Islet precursor cell (in vitro differentiated cells): ENCODE measurements at regions not wholly inside any gene's neighbourhood (a gene's known extent, or its start where the extent isn't known, plus 50 kb on each side); places are given as distances from the start of the nearest gene placed in this dataset.

Source experiments
- DNase-seq: peaks from one replicate; pipeline ENCODE4 v3.0.0-alpha.2; 2018

GRCh38 chr12:93157279-93157678, 220.4 kb upstream of the NUDT4 start:
- DNase-seq, result no peak

DNA sequence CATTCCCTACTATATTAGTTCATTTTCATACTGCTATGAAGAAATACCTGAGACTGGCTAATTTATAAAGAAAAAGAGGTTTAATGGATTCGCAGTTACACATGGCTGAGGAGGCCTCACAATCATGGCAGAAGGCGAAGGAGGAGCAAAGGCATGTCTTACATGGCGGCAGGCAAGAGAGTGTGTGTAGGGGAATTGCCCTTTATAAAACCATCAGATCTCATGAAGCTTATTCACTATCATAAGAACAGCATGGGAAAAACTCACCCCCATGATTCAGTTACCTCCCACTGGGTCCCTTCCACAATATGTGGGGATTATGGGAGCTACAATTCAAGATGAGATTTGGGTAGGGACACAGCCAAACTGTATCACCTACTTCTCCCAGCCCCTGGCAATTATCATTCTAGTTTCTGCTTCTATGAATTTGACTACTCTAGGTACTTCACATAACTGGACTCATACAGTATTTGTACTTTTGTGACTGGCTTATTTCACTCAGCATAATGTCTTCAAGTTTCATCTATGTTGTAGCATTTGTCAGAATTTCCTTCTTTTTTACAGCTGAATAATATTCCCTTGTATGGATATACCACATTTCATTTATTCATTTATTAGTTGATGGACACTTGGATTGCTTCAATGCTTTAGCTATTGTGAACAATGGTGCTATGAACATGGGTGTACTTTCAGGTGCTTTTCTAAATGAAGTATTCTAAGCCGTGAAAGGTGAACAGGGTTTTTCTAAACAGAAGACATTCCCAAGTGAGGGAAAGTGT, 219.5 kb upstream of the NUDT4 start:
- no peak for DNase-seq

GRCh38 chr12:93163260-93164036, 214.3 kb upstream of the NUDT4 start:
- no peak for DNase-seq

DNA sequence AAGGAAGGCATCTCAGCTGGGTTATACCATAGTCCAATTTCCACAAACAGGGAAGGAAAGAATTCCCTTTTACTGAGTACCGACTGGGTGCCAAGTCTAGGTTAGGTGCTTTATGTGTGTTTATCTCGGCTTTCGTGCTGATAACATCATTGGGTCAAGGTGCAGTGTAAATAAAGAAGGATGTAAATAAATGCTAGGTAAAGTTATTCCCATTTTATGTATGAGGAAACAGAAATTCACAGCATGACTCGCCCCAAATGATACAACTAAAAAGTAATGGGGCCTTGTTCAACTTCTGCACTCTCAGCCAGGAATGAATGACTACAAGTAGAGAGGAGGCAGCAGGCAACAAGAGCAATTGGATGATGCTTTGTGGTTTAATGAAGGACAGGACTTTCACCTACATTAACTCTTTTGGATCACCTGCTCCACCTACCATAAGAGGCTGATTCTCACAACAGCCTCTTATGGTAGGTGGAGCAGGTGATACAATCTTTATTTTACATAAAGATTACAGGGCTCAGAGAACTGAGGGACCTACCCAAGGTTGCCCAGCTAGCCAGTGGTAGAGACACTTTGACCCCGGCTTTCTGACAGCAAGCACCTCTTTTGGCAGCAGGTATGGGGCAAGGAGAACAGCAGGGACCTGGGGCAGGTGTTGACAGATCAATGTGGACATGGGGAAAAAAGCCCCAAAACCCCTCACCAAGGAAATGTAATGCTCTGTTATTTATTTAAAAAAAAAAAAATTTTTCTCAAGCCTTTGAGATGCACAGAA, 213.4 kb upstream of the NUDT4 start:
- DNase-seq, result no peak

- DNase-seq, result no peak
These were observed 212.3 kb upstream of the NUDT4 start for GRCh38 chr12:93165384-93165932.

DNA sequence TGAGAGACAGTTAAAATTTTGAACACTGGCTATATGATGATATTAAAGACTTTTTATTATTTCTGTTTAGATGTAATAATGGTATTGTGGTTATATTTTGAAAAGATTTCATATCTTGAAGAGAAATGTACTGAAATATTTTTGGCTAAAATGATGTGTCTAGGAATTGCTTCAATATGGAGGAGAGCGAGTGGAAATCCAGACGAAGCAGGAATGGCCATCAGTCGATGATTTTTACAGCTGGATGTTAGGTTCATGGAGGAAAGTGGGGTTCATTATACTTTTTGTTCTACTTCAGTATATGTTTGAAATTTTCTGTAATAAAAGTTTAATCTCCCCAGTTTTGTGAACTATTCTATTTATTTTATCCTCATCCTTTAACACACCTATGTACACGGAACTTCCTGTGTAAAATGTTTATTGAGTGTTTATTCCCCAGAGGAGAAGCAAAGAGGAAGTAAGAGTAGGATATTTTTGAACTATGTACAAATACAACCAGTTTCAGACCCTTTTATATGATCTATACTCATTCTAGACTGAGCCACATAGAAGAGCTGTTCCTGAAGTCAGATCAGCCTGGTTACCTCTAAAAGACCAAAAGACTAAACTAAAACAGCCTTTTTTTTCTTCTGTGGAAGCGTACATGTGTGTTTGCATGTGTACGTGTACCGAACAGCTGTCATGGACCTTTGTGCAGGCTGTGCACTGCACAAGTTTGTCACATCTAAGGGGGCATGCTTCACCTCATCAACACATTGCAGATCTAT, 211.0 kb upstream of the NUDT4 start:
- no peak for DNase-seq

- no peak for DNase-seq
These were observed 210.4 kb upstream of the NUDT4 start for GRCh38 chr12:93167331-93167730.

DNA sequence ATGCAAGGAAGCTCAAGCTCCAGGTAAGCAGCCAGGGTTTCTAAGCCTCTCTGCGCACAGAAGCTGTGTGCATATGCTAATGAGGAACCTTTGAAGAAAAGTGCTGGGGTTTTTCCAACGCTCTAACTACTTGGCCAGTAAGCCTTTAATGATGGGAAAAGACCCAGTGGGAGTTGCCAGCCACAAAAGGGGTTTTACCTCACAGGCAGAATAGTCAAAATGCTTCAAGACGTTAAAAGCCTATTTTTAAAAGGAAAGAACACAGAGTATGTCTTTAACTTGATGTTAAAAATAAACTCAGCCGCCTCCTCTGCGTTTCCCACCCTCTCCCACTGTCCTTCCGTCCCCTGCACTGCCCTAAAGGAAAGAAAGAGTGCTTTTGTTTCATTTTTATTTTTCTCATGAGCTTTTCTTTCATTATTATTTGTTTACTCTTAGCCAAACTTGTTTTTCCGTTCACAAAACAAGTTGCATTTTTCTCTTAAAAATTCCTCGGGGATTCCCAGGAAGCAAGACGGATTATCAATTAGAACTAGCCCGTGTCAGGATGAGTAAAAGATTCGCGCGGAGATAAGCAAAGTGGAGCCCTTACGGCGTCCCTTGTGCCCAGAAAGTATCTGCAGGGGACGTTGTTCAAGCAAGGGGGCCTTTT, 209.8 kb upstream of the NUDT4 start:
- peak; percentile 80 for DNase-seq

DNA sequence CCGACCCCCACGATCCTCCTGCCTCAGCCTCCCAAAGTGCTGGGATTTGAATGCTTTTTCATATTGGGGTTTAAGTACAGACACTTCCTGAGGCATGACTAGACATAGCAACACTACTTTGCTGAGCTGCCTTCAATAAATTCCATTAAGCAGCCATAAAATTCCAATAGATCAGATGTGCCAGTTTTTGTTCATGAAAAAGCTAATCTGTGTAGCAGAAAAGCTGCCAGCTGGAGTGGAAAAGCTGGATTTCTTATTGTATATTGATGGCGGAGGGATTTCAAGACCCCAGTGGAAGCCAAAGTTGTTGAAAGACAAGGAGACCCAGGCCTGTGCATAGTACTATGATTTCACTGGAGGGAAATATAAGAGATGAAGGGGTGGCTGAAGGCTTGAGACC, 209.0 kb upstream of the NUDT4 start:
- no peak for DNase-seq

DNA sequence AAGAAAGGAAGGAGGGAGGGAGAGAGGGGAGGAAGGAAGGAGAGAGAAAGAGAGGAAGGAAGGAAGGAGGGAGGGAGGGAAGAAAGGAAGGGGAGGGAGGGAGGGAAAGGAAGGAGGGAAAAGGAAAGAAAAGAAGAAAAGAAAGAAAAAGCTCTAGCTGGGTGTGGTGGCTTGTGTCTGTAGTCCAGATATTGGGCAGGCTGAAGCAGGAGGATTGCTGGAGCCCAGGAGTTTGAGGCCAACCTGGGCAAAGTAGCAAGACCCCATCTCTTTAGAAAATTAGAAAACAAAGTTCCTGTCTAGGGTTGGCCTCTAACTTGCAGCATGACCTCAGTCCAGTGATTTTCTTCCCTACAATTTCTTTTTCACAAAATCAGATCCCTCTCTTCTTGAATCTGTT, 208.2 kb upstream of the NUDT4 start:
- DNase-seq, result no peak

DNA sequence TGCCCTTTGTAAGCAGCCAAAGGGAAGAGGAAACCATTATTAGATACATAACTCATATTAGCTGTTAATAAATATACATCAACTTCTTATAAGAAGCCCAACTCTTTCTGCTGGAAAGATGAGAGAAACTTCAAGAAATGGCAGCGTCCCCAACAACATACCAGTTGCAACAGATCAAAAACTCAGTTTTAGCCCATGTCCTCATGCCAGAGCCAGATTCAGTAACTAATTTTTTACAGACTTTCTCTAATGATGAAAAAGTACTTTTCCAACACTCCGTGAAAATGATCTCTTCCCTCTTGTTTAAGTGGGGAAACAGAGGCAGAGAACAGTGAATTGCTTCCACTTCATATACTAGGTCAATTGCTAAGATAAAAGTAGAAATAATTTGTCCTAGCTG, 206.8 kb upstream of the NUDT4 start:
- DNase-seq, result no peak

DNA sequence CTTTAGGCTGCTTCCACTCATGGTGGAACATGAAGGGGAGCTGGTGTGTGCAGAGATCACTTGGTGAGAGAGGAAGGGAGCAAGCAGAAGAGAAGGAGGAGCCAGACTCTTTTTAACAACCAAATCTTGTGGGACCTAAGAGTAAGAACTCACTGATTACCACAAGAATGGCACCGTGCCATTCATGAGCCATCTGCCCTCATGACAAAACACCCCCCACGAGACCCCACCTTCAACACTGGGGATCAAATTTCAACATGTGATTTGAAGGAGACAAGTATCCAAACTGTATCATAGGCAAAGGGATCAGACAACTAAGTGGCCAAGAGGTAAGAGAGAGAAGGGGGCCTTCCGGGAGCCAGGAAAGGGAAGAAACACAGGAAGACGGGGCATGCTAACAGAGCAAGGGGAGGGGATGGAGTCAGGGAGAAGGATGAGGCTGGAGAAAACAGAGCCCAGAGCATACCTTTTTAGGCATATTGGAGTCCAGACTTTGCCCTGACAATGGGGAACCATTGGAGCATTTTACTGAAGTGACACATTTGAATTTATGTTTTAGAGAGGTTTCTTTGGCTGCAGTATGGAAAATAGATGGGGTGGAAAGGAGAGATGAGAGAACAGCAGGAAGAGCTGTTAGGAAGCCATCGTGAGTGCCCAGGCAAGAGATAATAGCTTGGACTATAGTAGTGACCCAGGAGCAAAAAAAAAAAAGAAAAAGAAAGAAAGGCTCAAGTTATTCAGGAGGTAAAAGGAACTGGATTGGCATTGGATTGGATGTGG, 204.4 kb upstream of the NUDT4 start:
- DNase-seq, result no peak

- DNase-seq, result no peak
These were observed 203.7 kb upstream of the NUDT4 start for GRCh38 chr12:93174048-93174447.

DNA sequence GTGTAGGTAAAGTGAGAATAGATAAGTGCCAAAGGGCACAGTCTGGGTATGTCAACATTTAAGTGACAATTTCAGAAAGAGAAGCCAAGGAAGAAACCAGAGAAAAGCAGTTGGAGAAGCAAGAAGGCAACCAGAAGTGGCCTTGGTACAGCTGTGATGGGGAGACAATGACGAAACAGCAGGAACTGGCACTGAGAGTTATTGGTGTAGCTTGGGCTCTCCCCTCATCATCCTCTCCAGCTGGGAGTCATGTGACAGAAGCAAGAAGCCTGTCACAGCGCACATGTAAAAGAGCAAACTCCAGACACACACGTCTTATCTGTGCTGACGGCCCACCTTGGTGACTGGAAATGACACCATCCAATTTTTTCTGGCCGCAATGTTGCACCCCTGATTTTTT, 203.3 kb upstream of the NUDT4 start:
- no peak for DNase-seq

- no peak for DNase-seq
These were observed 201.6 kb upstream of the NUDT4 start for GRCh38 chr12:93176165-93176564.

- DNase-seq, result no peak
These were observed 201.1 kb upstream of the NUDT4 start for GRCh38 chr12:93176610-93177126.

DNA sequence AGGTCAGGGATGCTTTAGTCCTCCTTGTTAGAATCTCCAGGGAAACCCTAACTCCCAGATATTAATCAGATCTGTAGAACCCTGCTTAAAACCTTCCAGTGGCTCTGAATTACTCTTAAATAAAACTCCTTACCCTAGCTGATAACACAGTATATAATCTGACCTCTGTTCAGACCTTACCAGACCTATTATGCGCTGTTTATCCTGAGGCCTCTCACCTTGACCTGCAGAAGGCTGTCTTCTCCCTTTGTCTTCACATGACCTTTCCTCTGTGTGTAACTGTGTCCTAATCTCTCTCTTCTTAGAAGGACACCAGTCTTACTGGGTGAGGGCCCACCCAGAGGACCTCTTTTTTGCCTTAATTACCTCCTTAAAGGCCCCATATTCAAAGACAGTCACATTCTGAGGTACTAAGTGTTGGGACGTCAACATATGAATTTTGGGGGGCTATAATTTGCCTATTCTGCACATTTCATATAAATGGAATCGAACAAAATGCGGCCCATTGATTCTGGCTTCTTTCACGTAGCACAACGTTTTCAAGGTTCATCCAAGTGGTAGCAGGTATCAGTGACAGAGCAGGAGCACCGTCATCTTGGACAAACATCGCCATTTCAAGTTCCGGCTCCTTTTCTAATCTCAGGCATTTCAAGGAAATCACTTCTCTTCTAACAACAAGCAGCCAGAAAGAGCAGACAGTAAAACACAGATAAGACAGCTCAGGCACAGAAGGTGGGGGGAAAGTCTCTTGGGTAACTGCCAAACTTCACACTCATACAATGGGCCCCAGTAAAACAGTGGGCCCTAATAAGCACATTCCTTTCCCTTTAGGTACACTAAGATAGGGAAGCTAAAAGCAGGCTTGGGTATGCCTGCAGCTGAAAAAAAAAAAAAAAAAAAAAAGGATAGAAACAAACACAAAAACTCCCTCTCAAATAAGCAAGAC, 200.2 kb upstream of the NUDT4 start:
- DNase-seq, result no peak

DNA sequence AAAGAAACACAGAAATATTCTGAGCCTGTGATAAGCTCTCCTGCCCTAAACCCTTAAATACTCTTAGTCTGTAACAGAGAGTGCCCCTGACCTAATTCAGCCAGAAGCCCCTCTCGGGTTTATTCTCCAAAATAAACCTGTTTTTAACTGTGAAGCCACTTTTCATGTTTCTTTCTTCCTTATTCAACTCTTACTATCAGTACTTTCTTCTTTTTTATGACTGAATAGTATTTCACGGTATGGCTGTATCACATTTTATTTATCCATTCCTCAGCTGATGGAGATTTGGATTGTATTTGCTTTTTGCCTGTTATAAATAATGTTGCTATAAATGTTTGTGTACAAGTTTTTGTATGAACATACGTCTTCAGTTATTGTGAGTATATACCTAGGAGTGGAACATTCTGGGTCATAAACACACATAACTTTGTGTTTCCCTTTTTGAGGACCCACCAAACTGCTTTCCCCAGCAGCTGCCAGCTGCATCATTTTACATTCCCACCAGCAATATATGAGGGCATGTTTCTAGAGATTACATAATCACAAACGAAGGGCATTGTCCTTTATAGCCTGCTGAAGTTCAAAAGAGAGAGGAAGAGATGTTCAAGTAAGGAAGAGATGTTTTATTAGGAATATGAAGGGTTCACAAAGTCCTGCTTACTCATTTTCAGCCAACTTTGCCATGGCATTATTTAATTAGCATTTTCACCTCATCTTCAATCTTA, 199.4 kb upstream of the NUDT4 start:
- no peak for DNase-seq

DNA sequence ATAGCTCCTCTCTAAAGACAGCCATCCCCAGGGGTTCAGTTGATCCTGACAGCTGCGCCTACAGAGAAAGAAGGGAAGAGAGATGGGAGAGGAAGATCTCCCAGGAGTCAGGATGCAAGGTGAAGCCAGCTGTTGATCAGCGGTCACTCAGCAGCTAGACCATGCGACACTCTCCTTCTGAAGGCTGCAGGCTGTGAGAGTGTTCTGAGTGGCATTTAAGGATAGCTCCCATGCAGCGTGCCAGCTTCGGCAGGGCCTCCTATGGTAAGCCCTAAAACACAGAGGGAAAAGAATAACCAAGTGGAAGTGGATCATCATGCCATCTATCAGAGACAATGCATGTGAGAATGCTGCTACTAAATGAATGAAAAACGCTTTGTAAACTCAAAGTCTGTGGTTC, 197.9 kb upstream of the NUDT4 start:
- peak; percentile 41 for DNase-seq
